Cardiac fibroblast (primary cell): ENCODE measurements at regions not wholly inside any gene's neighbourhood (a gene's known extent, or its start where the extent isn't known, plus 50 kb on each side); places are given as distances from the start of the nearest gene placed in this dataset.
A peak's percentile ranks its signal among the peaks of the same experiment; 100 is the strongest.

ENCODE experiments used
- DNase-seq, 2 donors: peaks; one replicate each; pipeline versions ENCODE4 v3.0.0 to v3.0.0-alpha.2; 2010; ENCODE audit warnings: low read depth in 2 of 2
- H3K4me3 ChIP-seq, 2 donors: replicated peaks in 1 of 2; 1 replicate in 1 of 2; 2 replicates in 1 of 2; pipeline ENCODE4 v1.5.1; 2011; ENCODE audit warnings: low read depth in 2 of 2, low read length in 2 of 2, mild to moderate bottlenecking in 2 of 2, moderate library complexity in 1 of 2
- CTCF ChIP-seq: IDR thresholded peaks from one replicate; pipeline ENCODE4 v1.5.1; 2011; ENCODE audit warnings: low read depth, mild to moderate bottlenecking, low read length, inconsistent platforms

- no peak for TF ChIP-seq CTCF
- no peak overlapping the region for H3K4me3 ChIP-seq
- DNase-seq: no peak
Observed at GRCh38 chr1:108038653-108039236, 73.8 kb upstream of the VAV3 start.

- DNase-seq: no peak
- TF ChIP-seq CTCF: no peak
- no peak overlapping the region for H3K4me3 ChIP-seq
Observed at GRCh38 chr1:108036796-108037562, 72.0 kb upstream of the VAV3 start.

DNA sequence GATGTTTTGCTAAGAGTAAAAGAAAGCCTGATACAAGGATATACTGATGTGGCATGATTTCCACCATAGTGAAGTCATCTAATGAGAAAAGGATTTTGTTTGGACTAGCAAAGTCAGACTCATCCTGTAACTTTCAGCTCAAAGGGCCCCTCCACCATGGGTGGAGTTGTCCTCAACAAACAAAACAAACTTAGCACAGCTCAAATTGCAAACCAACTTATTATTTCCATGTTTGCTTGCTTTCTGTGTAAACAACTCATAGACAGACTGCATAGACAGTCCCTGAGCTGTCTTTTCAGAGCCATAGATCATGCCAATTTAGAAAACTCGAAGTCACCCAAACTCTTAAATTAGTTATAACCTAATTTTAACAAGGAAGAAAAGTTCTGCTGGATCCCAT lies 69.4 kb upstream of the VAV3 start:
- H3K4me3 ChIP-seq: no peak overlapping the region
- no peak for TF ChIP-seq CTCF
- no peak for DNase-seq

DNA sequence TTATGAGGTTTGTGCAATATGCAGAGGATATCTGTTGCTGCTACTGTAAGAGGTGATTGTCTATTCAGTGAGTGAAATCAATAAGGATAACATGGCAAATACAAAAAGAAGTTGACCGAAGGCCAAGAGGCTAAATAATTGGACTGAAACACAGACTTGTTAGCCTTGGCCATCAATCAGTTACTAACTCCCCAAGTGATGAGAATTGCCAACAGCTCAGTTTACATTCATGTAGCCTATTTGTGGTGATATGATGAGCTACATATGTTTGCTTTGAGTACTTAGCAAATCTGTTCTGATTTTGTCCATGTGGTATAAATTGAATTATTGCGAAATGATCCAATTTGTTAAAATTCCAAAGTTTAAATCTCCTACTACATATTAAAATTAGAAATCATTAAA lies 68.6 kb upstream of the VAV3 start:
- no peak for TF ChIP-seq CTCF
- no peak for DNase-seq
- H3K4me3 ChIP-seq: no peak overlapping the region

DNA sequence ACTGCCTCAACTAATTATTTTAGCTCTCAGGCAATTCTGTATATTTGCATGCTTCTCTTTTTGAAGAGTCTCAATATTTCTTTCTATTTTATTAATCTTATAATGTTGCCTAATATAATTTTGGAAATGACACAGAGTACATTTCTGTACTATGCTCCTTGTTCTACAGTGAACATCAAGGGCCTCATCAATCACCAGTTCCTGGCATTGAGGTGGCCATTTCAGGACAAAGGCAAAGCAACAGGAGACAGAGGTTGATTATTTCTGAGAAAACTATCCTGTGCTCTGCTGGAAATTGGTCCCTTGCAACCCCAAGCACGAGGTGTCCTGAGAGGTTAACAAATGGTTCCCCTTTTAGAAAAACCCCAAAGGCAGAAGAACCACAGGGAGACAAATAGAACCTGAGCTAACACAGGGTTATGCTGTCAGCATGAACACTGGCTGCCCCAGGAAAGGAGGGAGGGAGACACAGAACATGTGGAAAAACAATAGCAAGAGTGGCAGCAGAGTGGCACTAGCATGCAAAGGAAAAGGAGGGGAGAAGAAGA lies 63.9 kb upstream of the VAV3 start:
- H3K4me3 ChIP-seq: no peak overlapping the region
- TF ChIP-seq CTCF: no peak
- DNase-seq: no peak

DNA sequence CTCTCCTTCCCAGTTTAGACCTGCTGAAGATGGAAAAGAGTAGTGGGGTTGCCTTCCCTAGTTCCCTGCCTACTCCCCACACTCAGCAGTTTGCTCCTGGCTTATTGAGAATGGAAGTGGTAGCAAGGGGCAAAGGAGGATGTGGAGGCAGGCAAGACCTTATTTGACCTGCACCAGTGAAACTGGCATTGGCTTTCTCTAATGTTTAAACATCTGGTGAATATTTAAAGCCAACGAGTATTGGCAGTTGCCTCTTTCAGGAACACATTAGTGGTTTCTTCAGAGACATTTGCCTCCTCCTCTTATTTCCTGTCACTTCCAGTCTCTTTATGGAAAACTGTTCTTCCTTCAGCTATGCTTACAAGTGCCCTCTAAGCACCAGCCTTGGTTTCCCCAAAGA lies 62.4 kb upstream of the VAV3 start:
- TF ChIP-seq CTCF: no peak
- no peak overlapping the region for H3K4me3 ChIP-seq
- no peak for DNase-seq

GRCh38 chr1:108017698-108018097 lies 52.7 kb upstream of the VAV3 start:
- peak in 1 of 2 donors; percentile 28 for DNase-seq
- H3K4me3 ChIP-seq: no peak overlapping the region
- TF ChIP-seq CTCF: no peak
